Spleen (tissue), 7 donors: ENCODE measurements at regions not wholly inside any gene's neighbourhood (a gene's known extent, or its start where the extent isn't known, plus 50 kb on each side); places are given as distances from the start of the nearest gene placed in this dataset.

Source experiments
- CTCF ChIP-seq, 11 experiments: fragments of 200-600 bp in 7 of 11; fragments of 450-650 bp in 4 of 11; sonication (generic) in 4 of 11; IDR thresholded peaks in 8 of 11; conservative IDR thresholded peaks in 3 of 11; 1 replicate in 7 of 11; 2 replicates in 4 of 11; pipeline versions ENCODE4 v1.4.0 to v1.8.0; 2016 to 2021; ENCODE audit warnings: antibody characterized with exemption in 11 of 11, inconsistent platforms in 4 of 11, mild to moderate bottlenecking in 1 of 11
- POLR2A ChIP-seq, 3 donors: fragments of 450-650 bp; IDR thresholded peaks; one replicate each; pipeline ENCODE4 v1.5.1; 2017; ENCODE audit warnings: antibody characterized with exemption in 3 of 3, mild to moderate bottlenecking in 1 of 3
- POLR2AphosphoS5 ChIP-seq, 3 donors: sonication (generic); formaldehyde crosslinking; IDR thresholded peaks; one replicate each; pipeline ENCODE4 v1.5.1; 2017; ENCODE audit warnings: antibody characterized with exemption in 3 of 3
- donor health status: DM: no; HTN: no; CAD: no; lungs with moderate emphysema.
- donor health status: DM: no; HTN: no; CAD: no.
- donor health status: DM: no; HTN: no; CAD: no.

GRCh38 chr6:140340795-140341194 lies 966.3 kb upstream of the CITED2 start:
- TF ChIP-seq POLR2A (IDR thresholded peaks at IDR 0.05) (no peak), CTCF (IDR thresholded peaks at IDR 0.05 in 8 of 11, conservative IDR thresholded peaks at IDR 0.05 in 3 of 11) (no peak), POLR2AphosphoS5 (IDR thresholded peaks at IDR 0.05) (no peak)
